GM10266 (cell line): ENCODE measurements at regions not wholly inside any gene's neighbourhood (a gene's known extent, or its start where the extent isn't known, plus 50 kb on each side); places are given as distances from the start of the nearest gene placed in this dataset.

Experiments
- DNase-seq: peaks from one replicate; pipeline ENCODE4 v3.0.0; 2012; ENCODE audit errors: extremely low spot score
- TF ChIP-seq, protein P1 (sequence below): IDR thresholded peaks from 2 replicates; pipeline ENCODE4 v1.5.1; 2012; ENCODE audit warnings: mild to moderate bottlenecking, low read depth; ENCODE audit not compliant: control insufficient read depth, insufficient read depth; ENCODE audit errors: missing control alignments

- TF ChIP-seq, protein P1, sequence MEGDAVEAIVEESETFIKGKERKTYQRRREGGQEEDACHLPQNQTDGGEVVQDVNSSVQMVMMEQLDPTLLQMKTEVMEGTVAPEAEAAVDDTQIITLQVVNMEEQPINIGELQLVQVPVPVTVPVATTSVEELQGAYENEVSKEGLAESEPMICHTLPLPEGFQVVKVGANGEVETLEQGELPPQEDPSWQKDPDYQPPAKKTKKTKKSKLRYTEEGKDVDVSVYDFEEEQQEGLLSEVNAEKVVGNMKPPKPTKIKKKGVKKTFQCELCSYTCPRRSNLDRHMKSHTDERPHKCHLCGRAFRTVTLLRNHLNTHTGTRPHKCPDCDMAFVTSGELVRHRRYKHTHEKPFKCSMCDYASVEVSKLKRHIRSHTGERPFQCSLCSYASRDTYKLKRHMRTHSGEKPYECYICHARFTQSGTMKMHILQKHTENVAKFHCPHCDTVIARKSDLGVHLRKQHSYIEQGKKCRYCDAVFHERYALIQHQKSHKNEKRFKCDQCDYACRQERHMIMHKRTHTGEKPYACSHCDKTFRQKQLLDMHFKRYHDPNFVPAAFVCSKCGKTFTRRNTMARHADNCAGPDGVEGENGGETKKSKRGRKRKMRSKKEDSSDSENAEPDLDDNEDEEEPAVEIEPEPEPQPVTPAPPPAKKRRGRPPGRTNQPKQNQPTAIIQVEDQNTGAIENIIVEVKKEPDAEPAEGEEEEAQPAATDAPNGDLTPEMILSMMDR = no peak
- no peak for DNase-seq
Measured at GRCh38 chr2:60400462-60401246, 152.8 kb downstream of the BCL11A start.

- TF ChIP-seq, protein P1 = no peak
Measured at GRCh38 chr2:60394463-60394862, 159.0 kb downstream of the BCL11A start.

DNA sequence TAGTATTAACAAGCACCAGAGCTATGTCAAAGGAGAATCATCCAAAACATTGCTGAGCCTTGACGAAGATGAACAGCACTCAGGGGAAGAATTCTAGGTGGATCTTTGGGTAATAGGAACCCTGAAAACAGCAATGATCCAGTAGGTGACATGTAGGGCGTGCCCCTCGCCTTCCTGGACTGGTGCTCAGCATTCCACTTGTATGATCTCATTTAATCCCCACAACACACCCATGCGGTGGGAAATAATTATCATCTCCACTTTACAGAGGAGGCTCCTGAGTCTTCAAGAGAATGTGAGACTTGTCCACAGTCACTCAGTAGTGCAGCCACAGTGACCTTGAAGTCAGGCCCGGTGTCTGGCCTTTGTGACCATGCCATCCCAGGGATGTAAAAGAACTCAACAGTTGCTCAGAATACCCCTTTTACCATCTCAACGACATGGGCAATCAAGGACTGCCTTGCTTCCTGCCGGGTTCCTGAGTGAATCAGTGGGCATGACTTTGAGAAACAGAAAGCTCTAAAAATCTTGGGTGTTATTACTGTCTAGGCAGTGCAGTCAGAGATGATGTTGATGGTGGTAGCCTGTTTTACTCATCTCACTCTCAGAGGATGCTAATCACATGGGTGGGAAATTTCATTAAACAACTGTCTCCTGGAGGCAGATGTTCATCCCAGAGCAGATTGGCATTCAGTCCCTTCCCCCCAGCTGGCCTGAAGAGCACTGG, 161.6 kb downstream of the BCL11A start:
- DNase-seq = no peak
- TF ChIP-seq, protein P1 = no peak

More at GRCh38 chr2:60394463-60394862, 159.0 kb downstream of the BCL11A start:
- DNase-seq = no peak

DNA sequence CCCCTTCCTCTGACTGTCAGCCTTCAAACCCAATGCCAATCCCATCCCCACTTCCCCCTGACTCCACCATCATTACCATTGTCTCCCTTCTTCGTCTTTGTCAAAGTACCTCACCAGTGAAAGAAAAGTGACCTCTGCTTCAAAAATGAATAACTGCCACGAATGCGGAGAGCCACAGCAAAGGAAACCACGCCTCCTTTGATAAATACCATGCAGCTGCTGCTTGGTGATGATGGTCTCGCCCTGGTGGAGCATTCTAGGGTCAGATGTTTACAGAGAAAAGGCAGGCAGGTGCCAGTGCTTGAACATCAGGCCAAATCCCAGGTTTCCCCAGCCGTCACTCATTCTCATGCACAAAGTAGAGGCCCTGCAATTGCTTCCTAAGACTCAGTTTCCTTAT, 162.2 kb downstream of the BCL11A start:
- DNase-seq = no peak
- TF ChIP-seq, protein P1 = no peak

GRCh38 chr2:60386436-60386835, 167.0 kb downstream of the BCL11A start:
- TF ChIP-seq, protein P1 = no peak
- DNase-seq = no peak

- TF ChIP-seq, protein P1 = no peak
- no peak for DNase-seq
Measured at GRCh38 chr2:60385648-60386047, 167.8 kb downstream of the BCL11A start.
